Gastrocnemius medialis (tissue), 4 donors: ENCODE measurements at regions not wholly inside any gene's neighbourhood (a gene's known extent, or its start where the extent isn't known, plus 50 kb on each side); places are given as distances from the start of the nearest gene placed in this dataset.

Experiments used
- ATAC-seq, 2 donors: fragments of 150-250 bp; one replicate each; pipeline ENCODE4 v1.9.1; 2016
- DNase-seq, 2 donors: peaks; one replicate each; pipeline ENCODE4 v3.0.0-alpha.2; 2019
- H3K27ac ChIP-seq, 4 donors: fragments of 200-600 bp; sonication (generic); 1 replicate in 1 of 4; 2 replicates in 3 of 4; pipeline ENCODE4 v1.5.1; 2016 to 2018; ENCODE audit warnings: mild to moderate bottlenecking in 2 of 4, moderate library complexity in 1 of 4
- H3K27me3 ChIP-seq, 3 donors: fragments of 200-600 bp; sonication (generic) in 2 of 3; 1 replicate in 1 of 3; 2 replicates in 2 of 3; pipeline versions ENCODE4 v1.5.1 to v1.6.0; 2016 to 2019; ENCODE audit warnings: mild to moderate bottlenecking in 1 of 3, moderate library complexity in 1 of 3
- H3K36me3 ChIP-seq, 2 donors: fragments of 200-600 bp; sonication (generic) in 1 of 2; one replicate each; pipeline ENCODE4 v1.5.1; 2017 to 2018
- H3K4me1 ChIP-seq, 2 donors: fragments of 200-600 bp; sonication (generic) in 1 of 2; one replicate each; pipeline ENCODE4 v1.5.1; 2016 to 2017; ENCODE audit warnings: mild to moderate bottlenecking in 2 of 2
- H3K4me3 ChIP-seq, 4 donors: fragments of 200-600 bp; sonication (generic) in 3 of 4; 1 replicate in 1 of 4; 2 replicates in 3 of 4; pipeline ENCODE4 v1.5.1; 2016 to 2019; ENCODE audit warnings: mild to moderate bottlenecking in 2 of 4
- H3K9me3 ChIP-seq, 3 donors: fragments of 200-600 bp; sonication (generic) in 2 of 3; 1 replicate in 1 of 3; 2 replicates in 2 of 3; pipeline ENCODE4 v1.5.1; 2016 to 2019
- CTCF ChIP-seq, 5 experiments: fragments of 450-650 bp in 3 of 5; fragments of 200-600 bp in 2 of 5; sonication (generic) in 2 of 5; IDR thresholded peaks in 4 of 5; conservative IDR thresholded peaks in 1 of 5; 1 replicate in 4 of 5; 2 replicates in 1 of 5; pipeline ENCODE4 v1.5.1; 2016 to 2019; ENCODE audit warnings: antibody characterized with exemption in 5 of 5, mild to moderate bottlenecking in 3 of 5, moderate library complexity in 3 of 5
- POLR2A ChIP-seq, 2 donors: fragments of 450-650 bp; IDR thresholded peaks; one replicate each; pipeline ENCODE4 v1.6.1; 2017; ENCODE audit warnings: antibody characterized with exemption in 2 of 2, mild to moderate bottlenecking in 2 of 2, moderate library complexity in 2 of 2
- in situ Hi-C, 4 donors: fragments of 200-750 bp; cut with MboI; loops; one replicate each; pipeline versions ENCODE4 v1.15.0 to v1.8.0; 2017; ENCODE audit warnings: low sequenced_read_pairs in 4 of 4
- intact Hi-C: fragments of 100-400 bp; cut with DNase I; formaldehyde crosslinking; loops from one replicate; pipeline ENCODE4 v1.15.1; 2023; ENCODE audit warnings: low total_unique reads

DNA sequence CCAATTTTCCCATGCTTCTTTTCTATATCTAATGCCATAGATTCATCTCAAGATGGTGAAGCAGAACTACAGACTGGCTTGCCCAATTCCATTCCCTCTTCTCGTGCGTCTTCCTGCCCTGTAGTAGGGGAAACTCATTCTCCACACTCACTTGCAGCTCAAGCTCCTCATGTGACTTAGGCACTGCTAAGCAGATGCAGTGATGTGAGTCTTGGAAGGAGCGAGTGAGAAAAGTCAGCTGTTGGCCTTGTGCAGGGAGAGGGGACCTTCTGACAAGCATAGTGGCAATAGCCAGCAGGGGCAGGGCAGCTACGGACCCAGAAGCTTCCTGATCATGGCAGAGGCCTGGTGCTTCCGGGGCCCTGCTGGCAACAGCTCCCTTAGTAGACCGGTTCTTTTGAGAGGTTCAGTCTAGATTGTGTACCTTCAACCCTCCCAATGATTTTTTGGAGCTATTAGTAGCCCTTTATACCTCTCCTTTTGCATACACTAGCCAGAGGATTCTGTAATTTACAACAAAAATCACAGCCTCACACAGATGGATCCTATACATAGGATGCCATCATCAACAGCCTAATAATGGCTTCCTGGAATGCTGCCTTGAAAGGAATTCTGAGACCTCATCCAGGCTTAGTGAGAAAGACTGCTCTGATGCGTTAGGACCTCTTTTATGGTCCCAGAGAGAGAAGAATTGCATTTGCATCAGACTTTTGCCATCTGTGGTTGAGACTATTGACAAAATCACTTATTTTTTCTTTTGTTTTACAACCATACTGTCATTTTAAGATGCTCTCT lies 121.5 kb upstream of the RIPOR2 start:
- H3K4me3 ChIP-seq, result no peak overlapping the region
- DNase-seq (no peak), ATAC-seq (no peak)
- no peaks in the 10 kb centered on the region for H3K36me3 ChIP-seq
- no peaks in the 10 kb centered on the region for H3K4me1 ChIP-seq
- no peaks in the 10 kb centered on the region for H3K27me3 ChIP-seq
- H3K9me3 ChIP-seq, result no peaks in the 10 kb centered on the region
- intact Hi-C loops, result no loop called here
- H3K27ac ChIP-seq, result no peak overlapping the region
- TF ChIP-seq CTCF (IDR thresholded peaks at IDR 0.05 in 4 of 5, conservative IDR thresholded peaks at IDR 0.05 in 1 of 5) (no peak), POLR2A (IDR thresholded peaks at IDR 0.05) (no peak)
- in situ Hi-C loops, result loop anchor here in 1 of 4 donors (25.0 kb wide), 1 partner anchor 470 kb away; no protein-coding TSS in a partner anchor

DNA sequence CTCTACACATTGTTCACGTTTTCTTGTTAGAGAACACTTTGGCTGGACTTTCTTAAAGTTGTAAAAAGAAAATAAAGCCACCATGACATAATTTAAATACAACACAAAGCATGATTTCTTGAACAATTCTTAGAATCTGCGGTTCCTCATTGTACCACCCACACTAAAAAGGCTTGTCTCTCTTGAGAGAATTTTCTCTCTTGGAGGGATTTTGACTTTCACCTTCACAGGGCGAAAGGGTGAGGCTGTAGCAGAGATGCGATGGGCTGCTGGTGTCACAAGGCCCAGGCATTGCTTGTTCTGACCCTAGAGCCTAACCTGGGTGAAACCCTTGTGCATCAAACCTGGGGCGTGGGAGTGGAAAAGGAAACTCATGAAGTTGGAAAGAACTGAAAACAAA lies 122.7 kb upstream of the RIPOR2 start:
- Histone ChIP-seq H3K27ac (no peak overlapping the region), H3K27me3 (no peaks in the 10 kb centered on the region), H3K9me3 (no peaks in the 10 kb centered on the region), H3K4me1 (no peaks in the 10 kb centered on the region), H3K4me3 (no peak overlapping the region), H3K36me3 (no peaks in the 10 kb centered on the region)
- intact Hi-C loops, result no loop called here
- in situ Hi-C loops, result loop anchor here in 1 of 4 donors (25.0 kb wide), 1 partner anchor 471 kb away; no protein-coding TSS in a partner anchor
- TF ChIP-seq POLR2A (IDR thresholded peaks at IDR 0.05), result no peak
- no peak for TF ChIP-seq CTCF (IDR thresholded peaks at IDR 0.05 in 4 of 5, conservative IDR thresholded peaks at IDR 0.05 in 1 of 5)
- no peak for DNase-seq
- ATAC-seq, result no peak

DNA sequence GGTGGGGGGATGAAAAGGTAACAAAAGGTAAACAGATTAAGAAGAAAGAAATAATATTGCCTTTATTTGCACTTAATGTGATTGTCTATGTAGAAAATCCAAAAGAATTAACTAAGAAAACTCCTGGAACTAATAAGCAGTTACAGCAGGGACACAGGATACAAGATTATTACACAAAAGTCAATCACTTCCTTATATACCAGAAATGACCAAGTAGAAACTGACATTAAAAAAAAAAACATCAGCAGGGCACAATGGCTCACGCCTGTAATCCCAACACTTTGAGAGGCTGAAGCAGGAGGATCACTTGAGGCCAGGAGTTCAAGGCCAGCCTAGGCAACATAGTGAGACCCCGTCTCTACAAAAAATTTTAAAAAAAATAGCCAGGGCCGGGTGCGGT lies 123.2 kb upstream of the RIPOR2 start:
- H3K4me1 ChIP-seq, result no peaks in the 10 kb centered on the region
- ATAC-seq (no peak), DNase-seq (no peak)
- in situ Hi-C loops, result loop anchor here in 1 of 4 donors (25.0 kb wide), 1 partner anchor 472 kb away; no protein-coding TSS in a partner anchor
- H3K27me3 ChIP-seq, result no peaks in the 10 kb centered on the region
- intact Hi-C loops, result no loop called here
- TF ChIP-seq POLR2A (IDR thresholded peaks at IDR 0.05) (no peak), CTCF (IDR thresholded peaks at IDR 0.05 in 4 of 5, conservative IDR thresholded peaks at IDR 0.05 in 1 of 5) (no peak)
- no peaks in the 10 kb centered on the region for H3K36me3 ChIP-seq
- no peak overlapping the region for H3K27ac ChIP-seq
- H3K4me3 ChIP-seq, result no peak overlapping the region
- H3K9me3 ChIP-seq, result no peaks in the 10 kb centered on the region

DNA sequence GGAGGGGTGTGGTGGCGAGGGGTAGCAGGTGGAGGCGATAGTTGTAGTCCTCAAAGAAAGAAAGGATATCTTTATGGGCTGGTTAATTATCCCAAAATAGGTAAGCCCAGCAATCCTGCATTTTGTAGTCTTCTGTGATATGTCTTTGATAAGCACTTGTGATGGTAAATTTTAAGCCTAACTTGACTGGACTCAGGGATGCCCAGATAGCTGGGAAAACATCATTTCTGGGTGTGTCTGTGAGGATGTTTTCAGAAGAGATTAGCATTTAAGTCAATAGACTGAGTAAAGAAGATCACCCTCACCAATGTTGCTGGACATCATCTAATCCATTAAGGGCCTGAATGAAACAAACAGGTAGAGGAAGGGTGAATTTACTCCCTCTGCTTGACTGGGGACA lies 124.8 kb upstream of the RIPOR2 start:
- no peaks in the 10 kb centered on the region for H3K9me3 ChIP-seq
- DNase-seq (no peak), ATAC-seq (no peak)
- no peak for TF ChIP-seq POLR2A (IDR thresholded peaks at IDR 0.05)
- no peak for TF ChIP-seq CTCF (IDR thresholded peaks at IDR 0.05 in 4 of 5, conservative IDR thresholded peaks at IDR 0.05 in 1 of 5)
- no peaks in the 10 kb centered on the region for H3K36me3 ChIP-seq
- no peak overlapping the region for H3K4me3 ChIP-seq
- no peaks in the 10 kb centered on the region for H3K4me1 ChIP-seq
- in situ Hi-C loops, result loop anchor here in 2 of 4 donors (10.0 to 25.0 kb wide), 2 partner anchors 473 to 476 kb away; no protein-coding TSS in a partner anchor
- H3K27ac ChIP-seq, result no peak overlapping the region
- intact Hi-C loops, result no loop called here
- no peaks in the 10 kb centered on the region for H3K27me3 ChIP-seq
